Caco-2 (cell line): ENCODE measurements at regions not wholly inside any gene's neighbourhood (a gene's known extent, or its start where the extent isn't known, plus 50 kb on each side); places are given as distances from the start of the nearest gene placed in this dataset.

ENCODE experiments used
- BruUV-seq: library from RNA; stranded (reverse); fragments of 400-500 nt; replicated peaks from 2 replicates; lab custom pipeline; 2021; lab: Mats Ljungman, UMichigan
- CTCF ChIA-PET: fragments of 300-600 bp; sonication (Branson Sonifier 250); formaldehyde crosslinking; loops from one replicate; lab custom pipeline; 2022; ENCODE audit warnings: antibody characterized with exemption; lab: Charles Lee
- POLR2A ChIA-PET: fragments of 300-600 bp; sonication (Branson Sonifier 250); formaldehyde crosslinking; loops from one replicate; lab custom pipeline; 2022; ENCODE audit warnings: antibody characterized with exemption; lab: Charles Lee
- DNase-seq, 2 experiments: peaks; one replicate each; pipeline versions ENCODE4 v3.0.0 to v3.0.0-alpha.2; 2020 to 2022
- H3K27me3 ChIP-seq: replicated peaks from 2 replicates; pipeline ENCODE4 v1.6.0; 2011; ENCODE audit warnings: low read length; ENCODE audit not compliant: control insufficient read depth, insufficient read depth
- H3K36me3 ChIP-seq: 2 replicates; pipeline ENCODE4 v1.5.1; 2011; ENCODE audit warnings: low read length; ENCODE audit not compliant: control insufficient read depth, insufficient read depth
- H3K4me1 ChIP-seq: fragments of 250-450 bp; sonication (Bioruptor Pico); 2 replicates; pipeline ENCODE4 v1.5.1; 2020; ENCODE audit warnings: mild to moderate bottlenecking
- H3K4me3 ChIP-seq: 2 replicates; pipeline ENCODE4 v1.5.1; 2011; ENCODE audit warnings: low read depth, mild to moderate bottlenecking, control low read depth, low read length
- H3K9me3 ChIP-seq: fragments of 250-450 bp; sonication (Bioruptor Pico); 2 replicates; pipeline ENCODE4 v1.5.1; 2020; ENCODE audit warnings: mild to moderate bottlenecking, moderate library complexity
- H3K27ac Mint-ChIP-seq: one replicate; pipeline ENCODE4 v1.8.0; 2022; ENCODE audit warnings: mixed read lengths; ENCODE audit not compliant: unreplicated experiment
- H3K27me3 Mint-ChIP-seq: one replicate; pipeline ENCODE4 v1.8.0; 2022; ENCODE audit warnings: mixed read lengths; ENCODE audit not compliant: insufficient read depth, unreplicated experiment
- H3K36me3 Mint-ChIP-seq: one replicate; pipeline ENCODE4 v1.8.0; 2022; ENCODE audit warnings: mild to moderate bottlenecking, mixed read lengths; ENCODE audit not compliant: insufficient read depth, unreplicated experiment
- H3K4me1 Mint-ChIP-seq: one replicate; pipeline ENCODE4 v1.8.0; 2022; ENCODE audit warnings: low read depth, mixed read lengths; ENCODE audit not compliant: unreplicated experiment
- H3K4me3 Mint-ChIP-seq: one replicate; pipeline ENCODE4 v1.8.0; 2022; ENCODE audit warnings: mild to moderate bottlenecking, moderate library complexity, mixed read lengths; ENCODE audit not compliant: unreplicated experiment
- H3K9me3 Mint-ChIP-seq: one replicate; pipeline ENCODE4 v1.8.0; 2022; ENCODE audit warnings: mixed read lengths; ENCODE audit not compliant: unreplicated experiment
- intact Hi-C: fragments of 100-400 bp; cut with micrococcal nuclease; formaldehyde crosslinking; loops from one replicate; pipeline ENCODE4 v1.10.0; 2022; ENCODE audit not compliant: unreplicated experiment
- TF ChIP-seq, protein P1 (sequence below), 2 experiments: fragments of 200-600 bp in 1 of 2; IDR thresholded peaks; 1 replicate in 1 of 2; 2 replicates in 1 of 2; pipeline versions ENCODE4 v1.5.1 to v1.8.0; 2011 to 2022; ENCODE audit warnings: antibody characterized with exemption in 1 of 2, control low read depth in 1 of 2, inconsistent platforms in 1 of 2, low read depth in 1 of 2, low read length in 1 of 2, mild to moderate bottlenecking in 1 of 2, moderate library complexity in 1 of 2; ENCODE audit not compliant: insufficient read depth in 1 of 2, severe bottlenecking in 1 of 2, unreplicated experiment in 1 of 2

DNA sequence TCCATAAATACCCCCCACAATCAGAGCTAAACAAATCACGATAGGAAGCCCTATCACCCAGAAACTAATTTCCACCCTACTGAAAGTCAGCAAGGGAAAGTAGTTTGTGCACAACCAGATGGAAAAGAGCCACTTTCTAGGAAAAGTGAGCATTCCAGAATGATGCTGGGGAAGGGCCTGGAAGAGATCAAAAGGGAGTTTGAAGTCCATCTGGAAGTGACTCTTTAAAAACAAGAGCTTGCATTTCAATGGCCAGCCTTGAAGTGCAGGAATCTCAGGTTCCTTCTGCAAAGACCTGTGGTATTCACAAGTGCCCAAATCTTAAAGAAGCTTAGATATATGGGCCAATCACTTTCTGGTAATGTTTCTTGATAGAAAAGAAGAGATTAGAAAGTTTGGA, 97.0 kb upstream of the LDB2 start:
- no TSS peak for BruUV-seq
- Mint-ChIP-seq H3K27ac (no peak overlapping the region), H3K9me3 (no peaks in the 10 kb centered on the region), H3K27me3 (peaks cover 11% of the 10 kb centered on the region), H3K4me1 (peaks cover 8% of the 10 kb centered on the region), H3K36me3 (no peaks in the 10 kb centered on the region), H3K4me3 (no peak overlapping the region)
- H3K4me3 ChIP-seq = no peak overlapping the region
- intact Hi-C loops = no loop called here
- ChIA-PET POLR2A (no interaction called here), CTCF (no interaction called here)
- TF ChIP-seq, protein P1, sequence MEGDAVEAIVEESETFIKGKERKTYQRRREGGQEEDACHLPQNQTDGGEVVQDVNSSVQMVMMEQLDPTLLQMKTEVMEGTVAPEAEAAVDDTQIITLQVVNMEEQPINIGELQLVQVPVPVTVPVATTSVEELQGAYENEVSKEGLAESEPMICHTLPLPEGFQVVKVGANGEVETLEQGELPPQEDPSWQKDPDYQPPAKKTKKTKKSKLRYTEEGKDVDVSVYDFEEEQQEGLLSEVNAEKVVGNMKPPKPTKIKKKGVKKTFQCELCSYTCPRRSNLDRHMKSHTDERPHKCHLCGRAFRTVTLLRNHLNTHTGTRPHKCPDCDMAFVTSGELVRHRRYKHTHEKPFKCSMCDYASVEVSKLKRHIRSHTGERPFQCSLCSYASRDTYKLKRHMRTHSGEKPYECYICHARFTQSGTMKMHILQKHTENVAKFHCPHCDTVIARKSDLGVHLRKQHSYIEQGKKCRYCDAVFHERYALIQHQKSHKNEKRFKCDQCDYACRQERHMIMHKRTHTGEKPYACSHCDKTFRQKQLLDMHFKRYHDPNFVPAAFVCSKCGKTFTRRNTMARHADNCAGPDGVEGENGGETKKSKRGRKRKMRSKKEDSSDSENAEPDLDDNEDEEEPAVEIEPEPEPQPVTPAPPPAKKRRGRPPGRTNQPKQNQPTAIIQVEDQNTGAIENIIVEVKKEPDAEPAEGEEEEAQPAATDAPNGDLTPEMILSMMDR (IDR thresholded peaks at IDR 0.05; ENCODE audit: insufficient read depth in 1 of 2, low read depth in 1 of 2, low read length in 1 of 2, severe bottlenecking in 1 of 2, unreplicated experiment in 1 of 2) = no peak
- H3K4me1 ChIP-seq = no peaks in the 10 kb centered on the region
- DNase-seq = no peak
- no peaks in the 10 kb centered on the region for H3K27me3 ChIP-seq
- no peaks in the 10 kb centered on the region for H3K36me3 ChIP-seq
- H3K9me3 ChIP-seq = no peaks in the 10 kb centered on the region

DNA sequence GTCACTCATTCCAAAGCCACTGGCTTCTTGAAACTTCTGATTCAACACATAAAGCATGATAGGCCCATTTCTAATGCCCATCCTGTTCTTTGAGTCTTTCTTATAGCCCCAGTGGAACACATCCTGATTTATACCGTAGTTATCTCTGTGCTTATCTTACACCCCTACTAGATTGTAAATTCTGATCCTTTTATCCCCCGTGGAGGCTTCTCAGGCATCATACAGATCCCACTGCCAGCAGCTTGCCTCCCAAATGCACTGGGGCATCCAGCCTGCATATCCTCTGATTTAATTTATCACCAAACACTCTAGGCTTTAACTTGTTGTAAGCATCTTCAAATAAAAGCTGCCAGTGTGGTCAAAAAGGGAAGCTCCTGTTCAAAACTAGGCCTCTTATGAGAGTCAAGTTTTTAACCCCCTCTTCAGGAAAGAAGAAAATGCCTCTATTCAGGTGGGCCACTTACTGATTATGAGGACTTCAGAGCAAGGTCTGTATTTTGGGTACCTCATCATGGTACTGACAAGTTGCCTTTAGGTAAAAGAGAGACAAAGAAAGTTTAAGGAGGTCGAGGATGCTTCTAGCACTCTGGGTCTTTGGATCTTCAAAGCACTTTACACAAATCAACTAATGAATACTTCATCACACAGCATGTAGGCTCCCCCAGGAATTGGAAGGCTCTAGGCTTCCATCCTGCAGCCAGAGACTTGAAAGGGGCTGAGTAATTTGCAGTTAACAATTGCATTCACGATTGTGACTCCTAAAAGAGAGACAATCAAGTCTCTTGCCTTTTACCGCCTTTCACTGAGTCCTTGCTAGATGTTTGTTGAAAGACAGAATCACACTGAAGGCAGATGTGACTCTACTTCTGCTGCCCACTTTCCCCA, 95.8 kb upstream of the LDB2 start:
- BruUV-seq = no TSS peak
- no peak for DNase-seq
- no peak overlapping the region for H3K27ac Mint-ChIP-seq
- H3K36me3 ChIP-seq = no peaks in the 10 kb centered on the region
- ChIA-PET POLR2A (no interaction called here), CTCF (no interaction called here)
- H3K9me3 Mint-ChIP-seq = no peaks in the 10 kb centered on the region
- TF ChIP-seq, protein P1 (IDR thresholded peaks at IDR 0.05; ENCODE audit: insufficient read depth in 1 of 2, low read depth in 1 of 2, low read length in 1 of 2, severe bottlenecking in 1 of 2, unreplicated experiment in 1 of 2) = no peak
- no peaks in the 10 kb centered on the region for H3K27me3 ChIP-seq
- H3K4me1 Mint-ChIP-seq = peaks cover 8% of the 10 kb centered on the region
- no peak overlapping the region for H3K4me3 ChIP-seq
- no peaks in the 10 kb centered on the region for H3K4me1 ChIP-seq
- no peaks in the 10 kb centered on the region for H3K36me3 Mint-ChIP-seq
- H3K4me3 Mint-ChIP-seq = no peak overlapping the region
- H3K27me3 Mint-ChIP-seq = peaks cover 7% of the 10 kb centered on the region
- no peaks in the 10 kb centered on the region for H3K9me3 ChIP-seq
- intact Hi-C loops = no loop called here

DNA sequence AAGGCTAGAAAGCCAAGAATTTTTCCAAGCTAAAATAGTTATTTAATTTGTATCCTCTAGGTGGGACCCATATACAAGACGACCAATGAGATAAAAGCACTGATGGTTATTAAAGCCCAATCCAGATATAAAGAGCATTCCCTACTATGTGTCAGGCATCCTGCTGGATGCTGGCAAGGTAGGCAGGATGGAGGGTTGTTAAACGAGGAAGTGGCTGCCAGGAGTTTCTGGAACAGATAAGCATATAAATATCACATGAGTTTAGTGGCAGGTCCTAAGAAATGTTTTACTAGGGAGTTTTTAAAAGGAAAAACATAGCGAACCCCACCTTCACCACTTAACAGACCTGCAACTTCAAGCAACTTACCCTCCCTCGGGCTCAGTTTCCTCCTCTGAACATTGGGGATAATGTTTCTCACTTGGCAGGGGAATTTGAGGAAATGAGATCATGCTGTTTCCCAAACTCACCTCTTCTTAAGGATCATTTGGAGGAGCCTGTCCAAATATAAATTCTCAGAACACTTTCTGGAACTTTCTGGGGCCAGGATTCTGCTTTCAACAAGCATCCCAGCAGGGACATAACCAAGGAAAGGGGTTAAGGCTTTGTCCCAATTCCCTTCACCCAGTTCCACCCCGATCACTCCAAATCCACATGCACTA, 94.3 kb upstream of the LDB2 start:
- Histone ChIP-seq H3K4me3 (no peak overlapping the region), H3K4me1 (no peaks in the 10 kb centered on the region), H3K27me3 (no peaks in the 10 kb centered on the region), H3K9me3 (no peaks in the 10 kb centered on the region), H3K36me3 (no peaks in the 10 kb centered on the region)
- peaks cover 8% of the 10 kb centered on the region for H3K4me1 Mint-ChIP-seq
- CTCF ChIA-PET = no interaction called here
- no peak overlapping the region for H3K27ac Mint-ChIP-seq
- no peaks in the 10 kb centered on the region for H3K27me3 Mint-ChIP-seq
- no peaks in the 10 kb centered on the region for H3K36me3 Mint-ChIP-seq
- TF ChIP-seq, protein P1 (IDR thresholded peaks at IDR 0.05; ENCODE audit: insufficient read depth in 1 of 2, low read depth in 1 of 2, low read length in 1 of 2, severe bottlenecking in 1 of 2, unreplicated experiment in 1 of 2) = no peak
- POLR2A ChIA-PET = no interaction called here
- BruUV-seq = no TSS peak
- H3K9me3 Mint-ChIP-seq = no peaks in the 10 kb centered on the region
- no peak for DNase-seq
- intact Hi-C loops = no loop called here
- H3K4me3 Mint-ChIP-seq = no peak overlapping the region
